ENCODE measurements at regions not wholly inside any gene's neighbourhood (a gene's known extent, or its start where the extent isn't known, plus 50 kb on each side); places are given as distances from the start of the nearest gene placed in this dataset.

GRCh38 chr16:49121636-49122035 is 160.0 kb downstream of the CBLN1 start:
- DNase-seq = no peak

GRCh38 chr16:49120631-49121030 is 161.0 kb downstream of the CBLN1 start:
- no peak for DNase-seq

- peak; percentile 7 for DNase-seq
Observed at GRCh38 chr16:49116873-49117272, 164.8 kb downstream of the CBLN1 start.

GRCh38 chr16:49115956-49116355 is 165.7 kb downstream of the CBLN1 start:
- no peak for DNase-seq

GRCh38 chr16:49112754-49113153 is 168.9 kb downstream of the CBLN1 start:
- DNase-seq = no peak

- DNase-seq = no peak
Observed at GRCh38 chr16:49111351-49111750, 170.3 kb downstream of the CBLN1 start.

GRCh38 chr16:49108611-49109010 is 173.0 kb downstream of the CBLN1 start:
- DNase-seq = no peak

- DNase-seq = no peak
Observed at GRCh38 chr16:49103298-49103697, 178.3 kb downstream of the CBLN1 start.

- DNase-seq = no peak
Observed at GRCh38 chr16:49101997-49102396, 179.6 kb downstream of the CBLN1 start.

- no peak for DNase-seq
Observed at GRCh38 chr16:49100366-49100765, 181.3 kb downstream of the CBLN1 start.

- DNase-seq = no peak
Observed at GRCh38 chr16:49097964-49098363, 183.7 kb downstream of the CBLN1 start.

GRCh38 chr16:49096176-49096945 is 185.3 kb downstream of the CBLN1 start:
- DNase-seq = no peak

- DNase-seq = no peak
Observed at GRCh38 chr16:49095539-49095938, 186.1 kb downstream of the CBLN1 start.

- DNase-seq = no peak
Observed at GRCh38 chr16:49094471-49094870, 187.2 kb downstream of the CBLN1 start.

- no peak for DNase-seq
Observed at GRCh38 chr16:49093939-49094338, 187.7 kb downstream of the CBLN1 start.

GRCh38 chr16:49092704-49093103 is 188.9 kb downstream of the CBLN1 start:
- DNase-seq = no peak

GRCh38 chr16:49089533-49089932 is 192.1 kb downstream of the CBLN1 start:
- no peak for DNase-seq

- DNase-seq = no peak
Observed at GRCh38 chr16:49089039-49089438, 192.6 kb downstream of the CBLN1 start.

- DNase-seq = no peak
Observed at GRCh38 chr16:49085686-49086085, 196.0 kb downstream of the CBLN1 start.

- no peak for DNase-seq
Observed at GRCh38 chr16:49084628-49085390, 196.8 kb downstream of the CBLN1 start.

GRCh38 chr16:49081554-49081953 is 200.1 kb downstream of the CBLN1 start:
- no peak for DNase-seq

GRCh38 chr16:49081086-49081485 is 200.6 kb downstream of the CBLN1 start:
- no peak for DNase-seq

GRCh38 chr16:49078571-49078970 is 203.1 kb downstream of the CBLN1 start:
- DNase-seq = no peak

- DNase-seq = no peak
Observed at GRCh38 chr16:49078104-49078503, 203.5 kb downstream of the CBLN1 start.
